Osteocyte (in vitro differentiated cells): ENCODE measurements at regions not wholly inside any gene's neighbourhood (a gene's known extent, or its start where the extent isn't known, plus 50 kb on each side); places are given as distances from the start of the nearest gene placed in this dataset.
A peak's percentile ranks its signal among the peaks of the same experiment; 100 is the strongest.

Experiments
- DNase-seq: peaks from one replicate; pipeline ENCODE4 v3.0.0; 2021; ENCODE audit warnings: mixed read lengths; ENCODE audit not compliant: unreplicated experiment; ENCODE audit errors: extremely low spot score
- H3K27ac Mint-ChIP-seq: one replicate; pipeline ENCODE4 v1.8.0; 2021; ENCODE audit warnings: mild to moderate bottlenecking, mixed read lengths; ENCODE audit not compliant: unreplicated experiment
- H3K27me3 Mint-ChIP-seq: one replicate; pipeline ENCODE4 v1.8.0; 2021; ENCODE audit warnings: mixed read lengths; ENCODE audit not compliant: unreplicated experiment
- H3K36me3 Mint-ChIP-seq: one replicate; pipeline ENCODE4 v1.8.0; 2021; ENCODE audit warnings: mixed read lengths; ENCODE audit not compliant: unreplicated experiment
- H3K4me1 Mint-ChIP-seq: one replicate; pipeline ENCODE4 v1.8.0; 2021; ENCODE audit warnings: mixed read lengths; ENCODE audit not compliant: unreplicated experiment
- H3K4me3 Mint-ChIP-seq: one replicate; pipeline ENCODE4 v1.8.0; 2021; ENCODE audit warnings: mild to moderate bottlenecking, moderate library complexity, mixed read lengths; ENCODE audit not compliant: unreplicated experiment
- H3K9me3 Mint-ChIP-seq: one replicate; pipeline ENCODE4 v1.8.0; 2021; ENCODE audit warnings: mixed read lengths; ENCODE audit not compliant: unreplicated experiment
- CTCF ChIP-seq: fragments of 200-600 bp; sonication (generic); IDR thresholded peaks from 2 replicates; pipeline ENCODE4 v1.5.0; 2021; ENCODE audit warnings: antibody characterized with exemption, mild to moderate bottlenecking, moderate library complexity

GRCh38 chrX:9337046-9337445, 127.8 kb upstream of the TBL1X start:
- no peak overlapping the region for H3K27ac Mint-ChIP-seq
- no peak for DNase-seq
- no peaks in the 10 kb centered on the region for H3K27me3 Mint-ChIP-seq
- no peak for TF ChIP-seq CTCF
- H3K9me3 Mint-ChIP-seq: no peaks in the 10 kb centered on the region
- H3K36me3 Mint-ChIP-seq: no peaks in the 10 kb centered on the region
- peaks cover 22% of the 10 kb centered on the region for H3K4me1 Mint-ChIP-seq
- no peak overlapping the region for H3K4me3 Mint-ChIP-seq

DNA sequence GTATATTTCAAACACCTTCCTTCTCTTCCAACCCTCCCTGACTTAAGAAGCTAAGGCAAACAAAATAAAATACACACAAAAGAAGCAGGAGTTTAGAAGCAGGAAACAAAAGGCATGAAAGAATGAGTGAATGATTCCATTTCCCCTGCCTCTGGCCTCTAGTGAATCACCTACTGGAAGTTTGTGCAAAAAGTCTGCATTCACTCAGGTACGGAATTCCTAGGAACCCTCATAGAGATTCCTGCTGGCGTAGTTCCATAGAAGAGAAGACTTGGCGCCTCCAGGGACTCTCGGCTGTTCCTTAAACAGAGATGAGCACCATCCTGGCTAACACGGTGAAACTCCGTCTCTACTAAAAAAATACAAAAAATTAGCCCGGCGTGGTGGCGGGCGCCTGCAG, 125.9 kb upstream of the TBL1X start:
- no peaks in the 10 kb centered on the region for H3K27me3 Mint-ChIP-seq
- no peak overlapping the region for H3K27ac Mint-ChIP-seq
- H3K4me1 Mint-ChIP-seq: peaks cover 24% of the 10 kb centered on the region
- no peaks in the 10 kb centered on the region for H3K36me3 Mint-ChIP-seq
- TF ChIP-seq CTCF: no peak
- H3K4me3 Mint-ChIP-seq: no peak overlapping the region
- DNase-seq: no peak
- no peaks in the 10 kb centered on the region for H3K9me3 Mint-ChIP-seq

GRCh38 chrX:9339603-9340491, 125.0 kb upstream of the TBL1X start:
- no peak overlapping the region for H3K4me3 Mint-ChIP-seq
- TF ChIP-seq CTCF: no peak
- DNase-seq: no peak
- H3K36me3 Mint-ChIP-seq: no peaks in the 10 kb centered on the region
- no peaks in the 10 kb centered on the region for H3K9me3 Mint-ChIP-seq
- H3K4me1 Mint-ChIP-seq: peaks cover 21% of the 10 kb centered on the region
- H3K27ac Mint-ChIP-seq: no peak overlapping the region
- no peaks in the 10 kb centered on the region for H3K27me3 Mint-ChIP-seq

DNA sequence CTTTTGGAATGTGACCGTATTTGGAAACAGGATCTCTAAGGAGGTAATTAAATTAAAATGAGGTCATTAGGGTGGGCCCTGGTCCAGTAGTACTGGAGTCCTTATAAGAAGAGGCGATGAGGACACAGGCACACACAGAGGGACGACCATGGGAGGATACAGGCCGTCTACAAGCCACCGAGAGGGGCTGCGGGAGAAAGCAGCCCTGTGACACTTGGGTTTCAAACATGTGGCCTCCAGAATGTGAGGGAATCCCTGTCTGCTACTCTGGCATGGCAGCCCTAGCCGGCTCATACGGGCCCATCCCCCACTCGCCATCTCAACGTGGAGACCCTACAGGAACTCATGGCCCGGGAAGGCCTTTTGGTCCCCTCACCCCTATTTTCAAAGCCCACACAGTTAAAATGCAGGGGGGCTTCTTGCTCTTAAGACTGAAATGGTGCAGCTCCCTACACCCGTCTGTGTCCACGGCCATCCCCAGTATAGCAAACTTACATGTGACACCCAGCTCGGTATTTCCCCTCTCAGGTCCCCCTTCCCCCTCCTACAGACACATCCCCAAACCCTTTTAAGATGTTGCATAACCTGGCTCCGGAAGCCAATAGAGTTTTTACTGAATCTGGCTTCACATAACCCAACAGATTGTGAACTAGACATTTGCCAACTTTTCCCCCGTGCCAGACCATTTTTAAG, 124.1 kb upstream of the TBL1X start:
- no peak for TF ChIP-seq CTCF
- no peak for DNase-seq
- H3K9me3 Mint-ChIP-seq: no peaks in the 10 kb centered on the region
- H3K27me3 Mint-ChIP-seq: no peaks in the 10 kb centered on the region
- peaks cover 21% of the 10 kb centered on the region for H3K4me1 Mint-ChIP-seq
- no peaks in the 10 kb centered on the region for H3K36me3 Mint-ChIP-seq
- H3K4me3 Mint-ChIP-seq: peak overlapping the region; percentile 67
- peak overlapping the region; percentile 84 for H3K27ac Mint-ChIP-seq
